NCI-H510A (cell line): ENCODE measurements at regions not wholly inside any gene's neighbourhood (a gene's known extent, or its start where the extent isn't known, plus 50 kb on each side); places are given as distances from the start of the nearest gene placed in this dataset.
A peak's percentile ranks its signal among the peaks of the same experiment; 100 is the strongest.
"Not testable (repeated sequence)": the region's sequence is repeated elsewhere in the genome, so short reads cannot be mapped to it uniquely, and the experiment has no call there.

Source experiments
- DNase-seq: peaks from one replicate; lab custom pipeline; 2025; lab: John Stamatoyannopoulos, UW

- not testable (repeated sequence) for DNase-seq
These were observed 783.4 kb downstream of the NSUN3 start for GRCh38 chr3:94846251-94846650.

- peak; percentile 0 for DNase-seq
These were observed 799.8 kb downstream of the NSUN3 start for GRCh38 chr3:94862703-94863102.

- DNase-seq: no peak
These were observed 806.2 kb downstream of the NSUN3 start for GRCh38 chr3:94869059-94869547.

- no peak for DNase-seq
These were observed 810.9 kb downstream of the NSUN3 start for GRCh38 chr3:94873751-94874150.

GRCh38 chr3:94875149-94875548 is 812.3 kb downstream of the NSUN3 start:
- DNase-seq: peak; percentile 4

GRCh38 chr3:94887065-94887464 is 824.2 kb downstream of the NSUN3 start:
- DNase-seq: no peak

- no peak for DNase-seq
These were observed 834.1 kb downstream of the NSUN3 start for GRCh38 chr3:94896994-94897393.

GRCh38 chr3:94904156-94904674 is 841.4 kb downstream of the NSUN3 start:
- DNase-seq: no peak

GRCh38 chr3:94909726-94910125 is 846.9 kb downstream of the NSUN3 start:
- DNase-seq: no peak

- DNase-seq: no peak
These were observed 849.8 kb downstream of the NSUN3 start for GRCh38 chr3:94912656-94913055.

GRCh38 chr3:94927175-94927574 is 864.3 kb downstream of the NSUN3 start:
- no peak for DNase-seq

- DNase-seq: peak; percentile 11
These were observed 866.1 kb downstream of the NSUN3 start for GRCh38 chr3:94928921-94929320.

- no peak for DNase-seq
These were observed 873.1 kb downstream of the NSUN3 start for GRCh38 chr3:94935738-94936580.

GRCh38 chr3:94937980-94938379 is 875.1 kb downstream of the NSUN3 start:
- no peak for DNase-seq

GRCh38 chr3:94946683-94947082 is 883.8 kb downstream of the NSUN3 start:
- no peak for DNase-seq

GRCh38 chr3:94961423-94962100 is 898.7 kb downstream of the NSUN3 start:
- DNase-seq: peak; percentile 31

- DNase-seq: no peak
These were observed 903.1 kb downstream of the NSUN3 start for GRCh38 chr3:94965867-94966475.

GRCh38 chr3:94967196-94967595 is 904.3 kb downstream of the NSUN3 start:
- DNase-seq: no peak

- DNase-seq: no peak
These were observed 905.7 kb downstream of the NSUN3 start for GRCh38 chr3:94968519-94968918.

- DNase-seq: no peak
These were observed 909.2 kb downstream of the NSUN3 start for GRCh38 chr3:94972066-94972465.

GRCh38 chr3:94978084-94978483 is 915.2 kb downstream of the NSUN3 start:
- DNase-seq: peak; percentile 59

GRCh38 chr3:94985778-94986177 is 922.9 kb downstream of the NSUN3 start:
- no peak for DNase-seq
